Activated CD4-positive, alpha-beta T cell treated with anti-CD3 and anti-CD28 coated beads, Interleukin-2, amount 50 U/mL, for 48 hours (primary cell): ENCODE measurements at regions not wholly inside any gene's neighbourhood (a gene's known extent, or its start where the extent isn't known, plus 50 kb on each side); places are given as distances from the start of the nearest gene placed in this dataset.
A peak's percentile ranks its signal among the peaks of the same experiment; 100 is the strongest.
"Not testable (repeated sequence)": the region's sequence is repeated elsewhere in the genome, so short reads cannot be mapped to it uniquely, and the experiment has no call there.

Experiments used
- DNase-seq, 2 experiments: peaks; one replicate each; pipeline ENCODE4 v3.0.0-alpha.2; 2020

- no peak for DNase-seq
These were observed 58.5 kb downstream of the IGLL5 start for GRCh38 chr22:22946131-22946530.

GRCh38 chr22:22948651-22949571 lies 61.3 kb downstream of the IGLL5 start:
- DNase-seq = no peak

GRCh38 chr22:22949953-22950352 lies 62.3 kb downstream of the IGLL5 start:
- no peak for DNase-seq

GRCh38 chr22:22951035-22951434 lies 63.4 kb downstream of the IGLL5 start:
- DNase-seq = no peak

- DNase-seq = no peak
These were observed 65.1 kb downstream of the IGLL5 start for GRCh38 chr22:22952531-22953280.

- no peak for DNase-seq
These were observed 66.2 kb downstream of the IGLL5 start for GRCh38 chr22:22953791-22954190.

GRCh38 chr22:22954656-22955055 lies 67.0 kb downstream of the IGLL5 start:
- peak; percentile 28 to 55 for DNase-seq

- DNase-seq = no peak
These were observed 67.7 kb downstream of the IGLL5 start for GRCh38 chr22:22955276-22955798.

GRCh38 chr22:22955866-22956535 lies 68.4 kb downstream of the IGLL5 start:
- DNase-seq = peak; percentile 59 to 73

- DNase-seq = no peak
These were observed 69.5 kb downstream of the IGLL5 start for GRCh38 chr22:22957090-22957489.

GRCh38 chr22:22958621-22959020 lies 71.0 kb downstream of the IGLL5 start:
- no peak for DNase-seq

- peak; percentile 75 to 80 for DNase-seq
These were observed 71.7 kb downstream of the IGLL5 start for GRCh38 chr22:22959147-22959827.

GRCh38 chr22:22960307-22960706 lies 72.7 kb downstream of the IGLL5 start:
- no peak for DNase-seq

GRCh38 chr22:22961574-22961973 lies 74.0 kb downstream of the IGLL5 start:
- DNase-seq = no peak

- no peak for DNase-seq
These were observed 80.8 kb downstream of the IGLL5 start for GRCh38 chr22:22968366-22968765.

GRCh38 chr22:22972605-22973004 lies 85.0 kb downstream of the IGLL5 start:
- DNase-seq = not testable (repeated sequence)

GRCh38 chr22:22973336-22973735 lies 85.7 kb downstream of the IGLL5 start:
- no peak for DNase-seq

GRCh38 chr22:22974156-22974555 lies 86.5 kb downstream of the IGLL5 start:
- no peak for DNase-seq

GRCh38 chr22:22974795-22975580 lies 87.4 kb downstream of the IGLL5 start:
- DNase-seq = no peak

- DNase-seq = no peak
These were observed 88.7 kb downstream of the IGLL5 start for GRCh38 chr22:22976033-22976922.
